ENCODE measurements at regions not wholly inside any gene's neighbourhood (a gene's known extent, or its start where the extent isn't known, plus 50 kb on each side); places are given as distances from the start of the nearest gene placed in this dataset.

DNA sequence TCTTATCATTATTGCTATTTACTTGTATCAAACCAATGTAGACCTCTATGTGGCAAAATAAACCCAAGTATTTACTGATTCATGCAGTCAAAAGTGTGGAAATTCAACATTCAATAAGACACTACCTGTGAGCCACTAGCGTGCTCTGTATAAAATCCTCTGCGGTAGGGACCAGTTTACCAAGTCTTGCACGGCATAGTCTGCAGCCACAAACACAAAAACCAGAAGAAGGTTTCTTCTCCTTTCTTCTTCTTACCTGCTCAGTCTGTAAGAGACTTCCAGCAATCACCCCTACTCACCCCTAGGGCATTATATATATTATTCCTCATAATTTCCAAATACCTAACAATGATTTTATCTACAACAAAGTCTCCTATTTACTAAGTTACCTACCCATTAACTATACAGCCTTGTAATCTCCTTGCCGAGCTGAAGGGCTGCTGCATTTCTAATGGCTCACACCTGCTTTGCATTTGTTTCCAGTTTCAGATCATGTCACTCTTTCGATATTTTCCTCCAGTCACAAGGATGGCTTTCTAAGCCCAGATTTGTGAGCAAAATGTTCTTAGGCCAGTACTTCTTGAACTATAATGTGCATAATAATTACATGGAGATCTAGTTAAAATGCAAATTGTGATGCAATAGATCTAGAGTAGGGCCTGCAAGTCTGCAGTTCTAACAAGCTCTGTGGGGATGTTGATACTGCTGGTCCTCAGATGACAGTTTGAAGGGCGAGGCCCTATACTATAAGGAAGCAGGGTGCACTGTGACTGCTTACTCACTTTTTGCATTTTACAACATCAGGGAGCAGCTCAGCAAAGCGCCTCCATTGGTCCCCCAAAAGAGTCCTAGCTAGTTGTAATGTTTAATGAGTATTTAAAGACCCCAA is 191.9 kb upstream of the DDI1 start:
- CTCF ChIA-PET = no interaction called here
- Histone ChIP-seq H3K9me3 (ENCODE audit: low read depth, low read length, poor library complexity, severe bottlenecking) (no peaks in the 10 kb centered on the region), H3K4me3 (ENCODE audit: low read depth, low read length, poor library complexity, severe bottlenecking) (no peak overlapping the region), H3K36me3 (ENCODE audit: insufficient read depth, low read length, poor library complexity, severe bottlenecking) (no peaks in the 10 kb centered on the region), H3K27ac (ENCODE audit: low read depth, low read length, poor library complexity, severe bottlenecking) (no peak overlapping the region), H3K27me3 (replicated peaks; ENCODE audit: insufficient read depth, low read depth, low read length, poor library complexity) (no peaks in the 10 kb centered on the region), H3K4me1 (ENCODE audit: insufficient read depth, low read length, poor library complexity, severe bottlenecking) (peaks cover 4% of the 10 kb centered on the region)
- BruUV-seq (replicated peaks) = no TSS peak
- no peak for DNase-seq (ENCODE audit: low spot score)
- intact Hi-C loops (cut with micrococcal nuclease; ENCODE audit: unreplicated experiment) = no loop called here
- TF ChIP-seq, protein P1, sequence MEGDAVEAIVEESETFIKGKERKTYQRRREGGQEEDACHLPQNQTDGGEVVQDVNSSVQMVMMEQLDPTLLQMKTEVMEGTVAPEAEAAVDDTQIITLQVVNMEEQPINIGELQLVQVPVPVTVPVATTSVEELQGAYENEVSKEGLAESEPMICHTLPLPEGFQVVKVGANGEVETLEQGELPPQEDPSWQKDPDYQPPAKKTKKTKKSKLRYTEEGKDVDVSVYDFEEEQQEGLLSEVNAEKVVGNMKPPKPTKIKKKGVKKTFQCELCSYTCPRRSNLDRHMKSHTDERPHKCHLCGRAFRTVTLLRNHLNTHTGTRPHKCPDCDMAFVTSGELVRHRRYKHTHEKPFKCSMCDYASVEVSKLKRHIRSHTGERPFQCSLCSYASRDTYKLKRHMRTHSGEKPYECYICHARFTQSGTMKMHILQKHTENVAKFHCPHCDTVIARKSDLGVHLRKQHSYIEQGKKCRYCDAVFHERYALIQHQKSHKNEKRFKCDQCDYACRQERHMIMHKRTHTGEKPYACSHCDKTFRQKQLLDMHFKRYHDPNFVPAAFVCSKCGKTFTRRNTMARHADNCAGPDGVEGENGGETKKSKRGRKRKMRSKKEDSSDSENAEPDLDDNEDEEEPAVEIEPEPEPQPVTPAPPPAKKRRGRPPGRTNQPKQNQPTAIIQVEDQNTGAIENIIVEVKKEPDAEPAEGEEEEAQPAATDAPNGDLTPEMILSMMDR (conservative IDR thresholded peaks at IDR 0.05; ENCODE audit: low read depth, low read length) = no peak
- no peak for TF ChIP-seq EZH2 (IDR thresholded peaks at IDR 0.05; ENCODE audit: borderline replicate concordance, low read depth, low read length, poor library complexity, severe bottlenecking)
- POLR2A ChIA-PET (ENCODE audit: low non-redundant PET) = no interaction called here

DNA sequence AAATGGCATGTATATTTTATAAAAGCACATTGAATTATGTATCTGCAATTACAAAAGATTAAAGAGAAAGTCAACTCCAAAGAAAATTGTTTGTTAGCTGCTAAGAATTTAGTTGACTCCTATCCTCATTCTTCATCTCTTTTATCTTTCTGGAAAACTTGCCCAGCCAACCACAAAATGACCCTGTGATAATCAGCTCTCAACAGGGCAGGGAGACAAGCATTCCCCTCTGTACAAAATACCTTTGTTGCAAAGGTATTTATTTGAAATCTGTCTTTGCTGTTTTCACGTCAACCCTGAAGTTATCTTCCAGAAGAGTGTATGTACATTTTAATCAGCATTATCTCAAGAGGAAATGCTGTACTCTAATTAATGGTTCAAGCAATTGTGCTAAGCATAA is 191.1 kb upstream of the DDI1 start:
- Histone ChIP-seq H3K4me3 (ENCODE audit: low read depth, low read length, poor library complexity, severe bottlenecking) (no peak overlapping the region), H3K36me3 (ENCODE audit: insufficient read depth, low read length, poor library complexity, severe bottlenecking) (no peaks in the 10 kb centered on the region), H3K27me3 (replicated peaks; ENCODE audit: insufficient read depth, low read depth, low read length, poor library complexity) (no peaks in the 10 kb centered on the region), H3K27ac (ENCODE audit: low read depth, low read length, poor library complexity, severe bottlenecking) (no peak overlapping the region), H3K4me1 (ENCODE audit: insufficient read depth, low read length, poor library complexity, severe bottlenecking) (peaks cover 4% of the 10 kb centered on the region), H3K9me3 (ENCODE audit: low read depth, low read length, poor library complexity, severe bottlenecking) (no peaks in the 10 kb centered on the region)
- POLR2A ChIA-PET (ENCODE audit: low non-redundant PET) = no interaction called here
- no peak for DNase-seq (ENCODE audit: low spot score)
- TF ChIP-seq EZH2 (IDR thresholded peaks at IDR 0.05; ENCODE audit: borderline replicate concordance, low read depth, low read length, poor library complexity, severe bottlenecking) = no peak
- TF ChIP-seq, protein P1 (conservative IDR thresholded peaks at IDR 0.05; ENCODE audit: low read depth, low read length) = no peak
- intact Hi-C loops (cut with micrococcal nuclease; ENCODE audit: unreplicated experiment) = no loop called here
- CTCF ChIA-PET = no interaction called here
- no TSS peak for BruUV-seq (replicated peaks)

DNA sequence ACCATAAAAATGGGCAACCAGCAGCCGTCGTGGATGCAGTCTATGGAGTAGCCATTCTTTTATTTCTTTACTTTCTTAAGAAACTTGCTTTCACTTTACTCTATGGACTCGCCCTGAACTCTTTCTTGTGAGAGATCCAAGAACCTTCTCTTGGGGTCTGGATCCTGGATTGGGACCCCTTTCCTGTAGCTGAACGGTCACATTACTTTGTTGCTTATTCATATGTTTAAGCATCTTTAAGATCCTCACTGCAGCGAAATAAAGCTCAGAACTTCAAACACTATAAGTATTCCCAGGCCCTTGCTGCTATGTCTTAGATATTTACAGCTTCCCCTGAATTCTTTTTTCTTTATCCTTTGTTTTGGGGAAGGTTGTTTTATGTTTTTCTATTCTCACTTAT is 187.8 kb upstream of the DDI1 start:
- no TSS peak for BruUV-seq (replicated peaks)
- H3K9me3 ChIP-seq (ENCODE audit: low read depth, low read length, poor library complexity, severe bottlenecking) = no peaks in the 10 kb centered on the region
- POLR2A ChIA-PET (ENCODE audit: low non-redundant PET) = no interaction called here
- no peak for DNase-seq (ENCODE audit: low spot score)
- H3K27ac ChIP-seq (ENCODE audit: low read depth, low read length, poor library complexity, severe bottlenecking) = no peak overlapping the region
- no peaks in the 10 kb centered on the region for H3K27me3 ChIP-seq (replicated peaks; ENCODE audit: insufficient read depth, low read depth, low read length, poor library complexity)
- no peaks in the 10 kb centered on the region for H3K36me3 ChIP-seq (ENCODE audit: insufficient read depth, low read length, poor library complexity, severe bottlenecking)
- TF ChIP-seq, protein P1 (conservative IDR thresholded peaks at IDR 0.05; ENCODE audit: low read depth, low read length) = no peak
- no peak for TF ChIP-seq EZH2 (IDR thresholded peaks at IDR 0.05; ENCODE audit: borderline replicate concordance, low read depth, low read length, poor library complexity, severe bottlenecking)
- intact Hi-C loops (cut with micrococcal nuclease; ENCODE audit: unreplicated experiment) = no loop called here
- H3K4me1 ChIP-seq (ENCODE audit: insufficient read depth, low read length, poor library complexity, severe bottlenecking) = peaks cover 4% of the 10 kb centered on the region
- CTCF ChIA-PET = no interaction called here
- no peak overlapping the region for H3K4me3 ChIP-seq (ENCODE audit: low read depth, low read length, poor library complexity, severe bottlenecking)

Data from A673 (cell line).